T-helper 2 cell (primary cell): ENCODE measurements at regions not wholly inside any gene's neighbourhood (a gene's known extent, or its start where the extent isn't known, plus 50 kb on each side); places are given as distances from the start of the nearest gene placed in this dataset.
"Not testable (repeated sequence)": the region's sequence is repeated elsewhere in the genome, so short reads cannot be mapped to it uniquely, and the experiment has no call there.

Experiments used
- DNase-seq, 5 experiments: peaks; one replicate each; pipeline versions ENCODE4 v3.0.0 to v3.0.0-alpha.2; 2012 to 2022

- peak; percentile 26 to 98 (median 56) for DNase-seq
Observed at GRCh38 chr2:195535911-195536522, 121.0 kb upstream of the SLC39A10 start.

- no peak for DNase-seq
Observed at GRCh38 chr2:195534971-195535370, 122.1 kb upstream of the SLC39A10 start.

GRCh38 chr2:195533771-195534642, 123.0 kb upstream of the SLC39A10 start:
- DNase-seq, result peak in 3 of 5 experiments; percentile 31 to 87 (median 61)

GRCh38 chr2:195532628-195533271, 124.3 kb upstream of the SLC39A10 start:
- DNase-seq, result peak in 2 of 5 experiments; percentile 70 to 84

GRCh38 chr2:195532255-195532627, 124.8 kb upstream of the SLC39A10 start:
- DNase-seq, result no peak

- DNase-seq, result no peak
Observed at GRCh38 chr2:195531754-195532153, 125.3 kb upstream of the SLC39A10 start.

- not testable (repeated sequence) for DNase-seq
Observed at GRCh38 chr2:195523242-195523641, 133.8 kb upstream of the SLC39A10 start.

GRCh38 chr2:195521589-195521988, 135.4 kb upstream of the SLC39A10 start:
- no peak for DNase-seq

GRCh38 chr2:195520671-195521155, 136.3 kb upstream of the SLC39A10 start:
- DNase-seq, result no peak

- DNase-seq, result no peak
Observed at GRCh38 chr2:195515551-195515950, 141.5 kb upstream of the SLC39A10 start.

GRCh38 chr2:195514365-195514764, 142.7 kb upstream of the SLC39A10 start:
- DNase-seq, result no peak

- no peak for DNase-seq
Observed at GRCh38 chr2:195513119-195513518, 143.9 kb upstream of the SLC39A10 start.

- DNase-seq, result no peak
Observed at GRCh38 chr2:195509551-195509950, 147.5 kb upstream of the SLC39A10 start.

- DNase-seq, result no peak
Observed at GRCh38 chr2:195508139-195508455, 148.9 kb upstream of the SLC39A10 start.

GRCh38 chr2:195507447-195508138, 149.4 kb upstream of the SLC39A10 start:
- no peak for DNase-seq

GRCh38 chr2:195505701-195506100, 151.3 kb upstream of the SLC39A10 start:
- DNase-seq, result no peak

GRCh38 chr2:195503208-195503607, 153.8 kb upstream of the SLC39A10 start:
- DNase-seq, result peak in 1 of 5 experiments; percentile 24

- DNase-seq, result no peak
Observed at GRCh38 chr2:195501746-195502145, 155.3 kb upstream of the SLC39A10 start.

- DNase-seq, result no peak
Observed at GRCh38 chr2:195500879-195501278, 156.1 kb upstream of the SLC39A10 start.

- no peak for DNase-seq
Observed at GRCh38 chr2:195498839-195499490, 158.1 kb upstream of the SLC39A10 start.

- peak in 4 of 5 experiments; percentile 14 to 58 (median 42) for DNase-seq
Observed at GRCh38 chr2:195498176-195498575, 158.8 kb upstream of the SLC39A10 start.

- no peak for DNase-seq
Observed at GRCh38 chr2:195496991-195497390, 160.0 kb upstream of the SLC39A10 start.
